ENCODE measurements at regions not wholly inside any gene's neighbourhood (a gene's known extent, or its start where the extent isn't known, plus 50 kb on each side); places are given as distances from the start of the nearest gene placed in this dataset.
"Not testable (repeated sequence)": the region's sequence is repeated elsewhere in the genome, so short reads cannot be mapped to it uniquely, and the experiment has no call there.

DNA sequence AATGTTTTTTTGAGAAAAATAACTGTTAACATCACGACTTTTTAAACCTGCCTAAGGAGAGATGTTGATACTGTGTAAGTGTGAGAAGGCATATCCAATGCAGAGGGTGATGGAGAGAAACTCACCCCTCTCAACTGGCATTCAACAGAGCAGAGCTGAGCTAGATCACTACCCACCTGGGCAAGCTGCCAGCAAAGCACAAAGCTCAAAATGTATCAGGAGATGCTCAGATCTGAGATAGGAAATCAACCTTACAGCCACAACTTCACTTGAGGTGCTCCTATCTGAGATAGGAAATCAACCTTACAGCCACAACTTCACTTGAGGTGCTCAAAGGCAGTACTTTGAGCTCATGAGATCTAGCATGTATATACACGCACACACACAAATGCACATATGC lies 151.5 kb upstream of the PDE1C start:
- no peak for DNase-seq

- DNase-seq: no peak
These were observed 150.8 kb upstream of the PDE1C start for GRCh38 chr7:32221056-32221455.

DNA sequence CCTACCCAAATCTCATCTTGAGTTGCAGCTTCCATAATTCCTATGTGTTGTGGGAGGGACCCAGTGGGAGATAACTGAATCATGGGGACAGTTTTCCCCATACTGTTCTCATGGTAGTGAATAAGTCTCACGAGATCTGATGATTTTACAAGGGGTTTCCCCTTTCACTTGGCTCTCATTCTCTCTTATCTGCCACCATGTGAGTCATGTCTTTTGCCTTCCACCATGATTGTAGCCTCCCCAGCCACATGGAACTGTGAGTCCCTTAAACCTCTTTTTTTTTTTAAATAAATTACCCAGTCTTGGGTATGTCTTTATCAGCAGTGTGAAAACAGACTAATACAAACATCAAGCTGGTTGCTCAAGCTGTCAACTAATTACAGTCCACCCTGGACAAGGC lies 149.6 kb upstream of the PDE1C start:
- DNase-seq: not testable (repeated sequence)

- DNase-seq: no peak
These were observed 149.2 kb upstream of the PDE1C start for GRCh38 chr7:32219416-32219815.

DNA sequence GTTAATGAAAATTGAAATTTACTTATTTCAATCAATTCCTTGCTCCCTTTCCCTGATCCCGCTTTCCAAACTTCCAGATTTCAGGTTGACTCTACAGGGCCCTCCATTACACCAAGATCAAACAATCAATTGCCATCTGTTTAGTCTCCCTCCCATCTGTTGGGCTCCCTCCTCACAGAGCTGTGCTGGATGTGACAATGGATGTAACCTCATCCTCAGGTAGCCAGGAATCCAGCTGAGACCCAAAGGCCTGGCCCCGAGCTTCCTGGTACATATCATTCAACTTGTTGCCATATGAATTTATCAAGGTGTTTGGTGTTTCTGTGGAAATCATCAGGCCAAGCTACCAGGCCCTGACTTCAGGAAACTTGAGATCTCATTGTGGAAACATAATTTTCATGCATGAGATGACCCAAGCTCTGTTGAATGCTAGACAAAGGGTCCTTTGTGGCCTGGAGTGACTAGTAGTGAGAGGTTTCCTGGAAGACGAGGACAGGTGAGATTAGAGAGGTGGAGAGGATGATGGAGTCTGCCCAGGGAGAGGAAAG lies 148.6 kb upstream of the PDE1C start:
- DNase-seq: no peak

DNA sequence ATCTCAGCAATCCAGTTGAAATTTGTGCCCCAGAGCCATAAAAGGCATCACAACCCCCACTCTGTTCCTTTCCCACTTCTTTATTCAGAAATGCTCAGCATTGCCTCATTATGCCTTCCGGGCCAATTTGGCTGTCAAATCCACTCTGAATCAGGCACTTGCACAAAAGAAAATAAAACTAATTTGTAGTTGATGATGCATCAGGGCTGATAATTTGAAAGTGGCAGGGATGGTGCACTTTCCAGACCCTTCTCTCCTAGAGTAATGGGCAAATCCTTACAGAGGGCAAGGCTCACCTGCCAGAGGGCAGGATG lies 147.9 kb upstream of the PDE1C start:
- DNase-seq: no peak

DNA sequence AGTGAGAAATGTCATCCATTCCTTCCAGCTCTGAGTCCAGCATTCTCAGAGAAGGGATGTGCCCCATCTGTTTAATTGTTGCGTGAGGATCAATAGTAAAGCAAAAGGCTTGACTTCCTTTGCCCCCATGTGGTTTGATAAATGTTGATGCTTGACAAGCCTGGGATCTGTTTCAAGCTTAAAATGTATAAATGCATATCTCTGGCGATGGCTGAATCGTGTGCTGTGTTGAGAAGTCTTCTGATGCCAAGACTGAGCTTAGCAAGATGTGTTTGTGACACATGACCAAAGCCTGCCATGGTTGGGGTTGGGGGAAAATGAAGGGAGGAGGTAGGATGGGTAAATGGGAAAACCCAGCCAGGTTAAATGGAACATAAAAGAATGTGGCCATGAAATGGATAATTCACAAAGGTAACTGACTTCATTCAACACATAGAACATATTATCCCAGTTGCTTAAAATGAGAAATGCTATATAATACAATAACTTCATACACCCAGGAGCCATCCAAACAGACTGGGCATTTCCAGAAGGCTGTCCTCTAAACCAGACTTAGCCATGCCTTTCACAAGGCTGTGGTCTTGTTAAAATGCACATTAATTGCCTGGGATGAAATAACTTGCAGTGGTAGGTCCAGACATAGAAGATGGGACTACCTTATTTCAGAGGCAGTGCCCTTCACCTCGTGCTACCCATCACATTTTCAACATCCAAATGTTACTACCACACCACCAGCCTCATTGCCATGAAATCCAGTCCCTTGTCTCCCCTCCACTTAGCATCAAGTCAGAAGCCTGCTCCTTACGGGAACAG lies 147.3 kb upstream of the PDE1C start:
- no peak for DNase-seq

GRCh38 chr7:32216759-32217158 lies 146.6 kb upstream of the PDE1C start:
- no peak for DNase-seq

- no peak for DNase-seq
These were observed 145.5 kb upstream of the PDE1C start for GRCh38 chr7:32215697-32216096.

- DNase-seq: no peak
These were observed 144.7 kb upstream of the PDE1C start for GRCh38 chr7:32214913-32215312.

GRCh38 chr7:32212321-32212720 lies 142.1 kb upstream of the PDE1C start:
- DNase-seq: no peak

DNA sequence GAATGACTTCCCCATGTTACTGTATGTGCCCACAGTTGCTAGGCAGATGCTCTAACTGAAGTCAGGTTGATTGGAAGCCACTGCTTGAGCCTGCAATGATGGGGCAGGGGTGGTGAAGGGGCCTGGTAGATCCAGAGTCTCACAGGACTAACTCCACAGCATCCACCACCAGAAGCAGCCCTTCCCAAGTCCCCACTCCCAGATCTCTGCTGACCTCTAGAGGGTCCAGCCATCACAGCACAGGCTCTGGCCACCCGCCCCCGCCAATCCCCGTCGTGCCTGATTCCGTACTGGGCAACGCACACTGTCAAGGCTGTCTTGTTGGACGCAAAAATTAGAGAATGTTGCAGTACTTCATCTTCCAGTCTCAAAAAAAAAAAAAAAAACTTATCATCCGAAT lies 136.8 kb upstream of the PDE1C start:
- DNase-seq: no peak

GRCh38 chr7:32206488-32206887 lies 136.3 kb upstream of the PDE1C start:
- no peak for DNase-seq

DNA sequence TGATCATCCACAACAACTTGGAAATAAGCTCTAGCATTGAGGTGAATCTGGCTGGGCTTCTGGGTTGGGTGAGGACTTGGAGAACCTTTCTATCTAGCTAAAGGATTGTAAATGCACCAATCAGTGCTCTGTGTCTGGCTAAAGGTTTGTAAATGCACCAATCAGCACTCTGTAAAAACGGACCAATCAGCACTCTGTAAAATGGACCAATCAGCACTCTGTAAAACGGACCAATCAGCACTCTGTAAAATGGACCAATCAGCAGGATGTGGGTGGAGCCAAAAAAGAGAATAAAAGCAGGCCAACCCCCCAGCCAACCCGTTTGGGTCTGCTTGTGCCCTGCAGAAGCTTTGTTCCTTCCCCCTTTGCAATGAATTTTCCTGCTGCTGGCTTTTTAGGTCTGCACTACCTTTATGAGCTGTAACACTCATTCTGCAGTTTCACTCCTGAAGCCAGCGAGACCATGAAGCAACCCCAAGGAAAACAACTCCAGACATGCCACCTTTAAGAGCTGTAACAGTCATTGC lies 135.2 kb upstream of the PDE1C start:
- not testable (repeated sequence) for DNase-seq

- no peak for DNase-seq
These were observed 134.3 kb upstream of the PDE1C start for GRCh38 chr7:32204361-32205018.

DNA sequence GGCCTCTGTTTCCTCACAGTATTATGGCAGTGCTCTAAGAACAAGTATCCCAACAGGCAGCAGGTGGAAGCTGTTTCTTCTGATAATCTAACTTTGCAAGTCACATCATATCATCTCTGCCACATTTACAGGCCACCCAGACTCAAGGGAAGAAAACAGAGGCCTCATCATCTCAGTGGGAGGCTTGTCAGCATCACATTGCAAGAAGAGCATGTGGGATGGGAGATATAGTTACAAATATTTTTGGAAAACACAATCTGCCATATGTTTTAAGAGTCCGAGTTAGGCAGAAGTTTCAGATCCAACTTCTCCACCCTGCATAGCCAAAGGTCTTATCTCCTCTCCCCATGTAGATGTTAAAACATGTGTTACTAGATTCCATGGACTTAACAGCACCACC lies 130.4 kb upstream of the PDE1C start:
- DNase-seq: no peak

DNA sequence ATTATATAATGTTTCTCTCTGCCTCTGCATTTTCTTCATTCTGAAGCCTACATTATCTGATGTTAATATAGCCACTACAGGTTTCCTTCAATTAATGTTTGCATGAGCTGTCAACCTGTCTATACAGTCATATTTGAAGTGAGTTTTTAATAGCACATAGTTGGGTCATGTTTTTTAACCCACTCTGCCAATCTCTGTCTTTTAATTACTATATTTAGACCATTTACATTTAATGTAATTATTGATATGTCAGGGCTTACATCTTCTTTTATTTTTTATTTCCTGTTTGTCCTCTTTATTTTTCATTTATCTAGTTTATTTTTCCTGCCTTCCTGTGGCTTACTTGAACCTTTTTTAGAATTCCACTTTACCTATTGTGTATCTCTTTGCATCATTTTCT lies 124.3 kb upstream of the PDE1C start:
- DNase-seq: no peak

GRCh38 chr7:32191305-32191704 lies 121.1 kb upstream of the PDE1C start:
- no peak for DNase-seq

GRCh38 chr7:32179567-32179966 lies 109.4 kb upstream of the PDE1C start:
- no peak for DNase-seq

- DNase-seq: no peak
These were observed 108.6 kb upstream of the PDE1C start for GRCh38 chr7:32178677-32179366.

- DNase-seq: no peak
These were observed 107.0 kb upstream of the PDE1C start for GRCh38 chr7:32177232-32177631.

DNA sequence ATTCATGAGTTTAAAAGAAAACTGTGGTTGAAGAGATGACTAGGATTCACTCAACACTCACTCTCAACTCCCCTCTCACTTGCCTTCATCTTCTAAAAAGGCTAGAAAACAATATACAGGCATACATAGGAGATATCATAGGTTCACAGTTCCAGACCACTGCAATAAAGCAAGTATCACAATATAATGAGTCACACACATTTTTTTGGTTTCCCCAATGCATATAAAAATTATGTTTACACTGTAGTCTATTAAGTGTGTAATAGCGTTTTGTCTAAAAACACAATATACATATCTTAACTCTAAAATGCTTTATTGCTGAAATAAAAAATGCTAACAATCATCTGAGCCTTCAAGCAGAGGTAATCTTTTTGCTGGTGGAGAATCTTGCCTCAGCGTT lies 104.9 kb upstream of the PDE1C start:
- no peak for DNase-seq

DNA sequence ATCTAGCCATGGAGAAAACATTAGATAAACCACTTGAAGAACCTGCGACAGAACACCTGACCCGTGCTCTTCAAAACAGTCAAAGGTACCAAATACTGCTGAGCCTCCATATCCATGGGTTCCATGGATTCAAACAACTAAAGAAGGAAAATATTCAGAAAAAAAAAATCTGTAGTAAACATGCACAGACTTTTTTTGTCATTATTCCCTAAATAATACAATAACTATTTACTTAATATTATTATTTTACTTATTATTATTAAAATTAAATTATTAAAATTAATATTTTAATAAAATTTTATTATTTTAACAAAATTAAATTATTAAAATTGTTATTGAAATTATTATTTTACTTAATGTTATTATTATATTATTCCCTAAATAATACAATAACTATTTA lies 101.0 kb upstream of the PDE1C start:
- no peak for DNase-seq

DNA sequence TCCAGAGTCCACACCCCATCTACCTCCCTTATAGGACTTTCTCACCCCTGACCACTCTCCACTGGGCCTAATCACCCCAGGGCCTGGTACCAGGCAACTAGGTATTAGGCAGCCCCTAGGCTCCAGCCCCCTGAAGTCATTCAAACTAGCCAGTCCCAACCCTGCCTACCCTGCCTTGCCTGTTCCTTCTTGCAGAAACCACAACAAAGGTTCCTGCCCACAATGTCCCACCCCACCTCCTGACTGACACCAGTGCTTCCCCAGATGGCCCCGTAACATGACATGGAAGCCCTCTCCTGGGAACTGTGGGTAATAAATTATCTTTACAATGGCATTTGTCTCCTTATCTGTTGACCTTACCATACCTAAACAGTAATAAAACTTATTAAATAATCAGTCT lies 100.6 kb upstream of the PDE1C start:
- no peak for DNase-seq
